ENCODE measurements at regions not wholly inside any gene's neighbourhood (a gene's known extent, or its start where the extent isn't known, plus 50 kb on each side); places are given as distances from the start of the nearest gene placed in this dataset.

- no peak overlapping the region for H3K4me3 ChIP-seq (replicated peaks; ENCODE audit: low read depth, low read length)
- no peak for DNase-seq (ENCODE audit: low read depth)
- no peak for TF ChIP-seq CTCF (IDR thresholded peaks at IDR 0.05; ENCODE audit: low read length, missing control alignments)
Measured at GRCh38 chr7:41592794-41593193, 110.1 kb downstream of the INHBA start.

- no peak overlapping the region for H3K4me3 ChIP-seq (replicated peaks; ENCODE audit: low read depth, low read length)
- TF ChIP-seq CTCF (IDR thresholded peaks at IDR 0.05; ENCODE audit: low read length, missing control alignments) = no peak
- no peak for DNase-seq (ENCODE audit: low read depth)
Measured at GRCh38 chr7:41592236-41592635, 110.7 kb downstream of the INHBA start.

- H3K4me3 ChIP-seq (replicated peaks; ENCODE audit: low read depth, low read length) = no peak overlapping the region
- no peak for DNase-seq (ENCODE audit: low read depth)
- TF ChIP-seq CTCF (IDR thresholded peaks at IDR 0.05; ENCODE audit: low read length, missing control alignments) = no peak
Measured at GRCh38 chr7:41590986-41591385, 111.9 kb downstream of the INHBA start.

- H3K4me3 ChIP-seq (replicated peaks; ENCODE audit: low read depth, low read length) = no peak overlapping the region
- no peak for DNase-seq (ENCODE audit: low read depth)
Measured at GRCh38 chr7:41588341-41588740, 114.5 kb downstream of the INHBA start.

GRCh38 chr7:41586931-41587640 is 115.8 kb downstream of the INHBA start:
- H3K4me3 ChIP-seq (replicated peaks; ENCODE audit: low read depth, low read length) = no peak overlapping the region
- DNase-seq (ENCODE audit: low read depth) = no peak
- TF ChIP-seq CTCF (IDR thresholded peaks at IDR 0.05; ENCODE audit: low read length, missing control alignments) = no peak

More at GRCh38 chr7:41588341-41588740, 114.5 kb downstream of the INHBA start:
- TF ChIP-seq CTCF (IDR thresholded peaks at IDR 0.05; ENCODE audit: low read length, missing control alignments) = no peak

- no peak overlapping the region for H3K4me3 ChIP-seq (replicated peaks; ENCODE audit: low read depth, low read length)
- TF ChIP-seq CTCF (IDR thresholded peaks at IDR 0.05; ENCODE audit: low read length, missing control alignments) = no peak
- peak; percentile 23 for DNase-seq (ENCODE audit: low read depth)
Measured at GRCh38 chr7:41584746-41585145, 118.1 kb downstream of the INHBA start.

GRCh38 chr7:41582116-41582515 is 120.8 kb downstream of the INHBA start:
- no peak for DNase-seq (ENCODE audit: low read depth)
- H3K4me3 ChIP-seq (replicated peaks; ENCODE audit: low read depth, low read length) = no peak overlapping the region
- TF ChIP-seq CTCF (IDR thresholded peaks at IDR 0.05; ENCODE audit: low read length, missing control alignments) = no peak

Measured in fibroblast of pulmonary artery (primary cell).